ENCODE measurements at regions not wholly inside any gene's neighbourhood (a gene's known extent, or its start where the extent isn't known, plus 50 kb on each side); places are given as distances from the start of the nearest gene placed in this dataset.
"Not testable (repeated sequence)": the region's sequence is repeated elsewhere in the genome, so short reads cannot be mapped to it uniquely, and the experiment has no call there.

DNA sequence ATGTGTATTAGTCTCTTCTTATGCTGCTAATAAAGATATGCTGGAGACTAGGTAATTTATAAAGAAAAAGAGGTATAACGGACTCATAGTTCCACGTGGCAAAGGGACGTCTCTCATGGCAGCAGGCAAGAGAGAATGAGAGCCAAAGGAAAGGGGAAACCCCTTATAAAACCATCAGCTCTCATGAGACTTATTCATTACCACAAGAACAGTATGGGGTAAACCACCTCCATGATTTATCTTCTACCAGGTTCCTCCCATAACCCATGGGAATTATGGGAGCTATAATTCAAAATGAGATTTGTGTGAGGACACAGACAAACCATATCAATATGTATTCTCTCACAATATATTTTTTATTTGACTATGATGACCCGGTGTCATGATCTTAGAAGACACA lies 109.1 kb downstream of the UTRN start:
- DNase-seq (ENCODE audit: low spot score), result no peak

DNA sequence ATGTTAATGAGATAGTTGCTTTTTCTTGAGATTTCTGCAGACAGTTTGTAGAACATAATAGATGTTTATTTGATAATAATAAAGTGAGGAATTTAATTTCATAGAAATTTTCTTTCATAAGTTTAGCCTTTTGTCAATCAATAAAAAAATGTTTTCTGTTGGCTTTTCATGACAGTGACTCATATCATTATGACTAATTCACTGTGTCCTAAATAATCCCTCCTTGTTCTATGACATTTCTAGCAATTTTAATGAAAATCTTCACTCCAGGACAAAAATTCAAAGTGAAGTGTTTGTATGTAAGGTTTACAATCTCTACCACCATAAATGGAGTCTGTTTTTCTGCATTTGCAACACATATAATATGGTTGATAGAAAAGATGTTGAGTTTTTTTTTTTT lies 109.9 kb downstream of the UTRN start:
- DNase-seq (ENCODE audit: low spot score), result no peak

DNA sequence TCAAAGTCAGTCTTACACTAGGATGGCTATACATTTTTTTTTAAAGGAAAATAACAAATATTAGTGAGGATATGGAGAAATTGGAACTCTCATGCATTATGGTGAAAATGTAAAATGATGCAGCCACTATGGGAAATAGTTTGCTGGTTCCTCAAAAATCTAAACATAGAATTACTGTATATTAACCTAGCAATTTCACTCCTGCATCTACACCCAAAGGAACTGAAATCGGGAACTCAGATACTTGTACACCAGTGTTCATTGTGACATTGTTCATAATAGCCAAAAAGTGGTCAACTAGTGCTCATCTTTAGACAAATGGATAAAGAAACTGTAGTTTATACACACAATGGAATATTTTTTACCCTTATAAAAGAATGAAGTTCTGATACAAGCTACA lies 110.7 kb downstream of the UTRN start:
- DNase-seq (ENCODE audit: low spot score), result no peak

DNA sequence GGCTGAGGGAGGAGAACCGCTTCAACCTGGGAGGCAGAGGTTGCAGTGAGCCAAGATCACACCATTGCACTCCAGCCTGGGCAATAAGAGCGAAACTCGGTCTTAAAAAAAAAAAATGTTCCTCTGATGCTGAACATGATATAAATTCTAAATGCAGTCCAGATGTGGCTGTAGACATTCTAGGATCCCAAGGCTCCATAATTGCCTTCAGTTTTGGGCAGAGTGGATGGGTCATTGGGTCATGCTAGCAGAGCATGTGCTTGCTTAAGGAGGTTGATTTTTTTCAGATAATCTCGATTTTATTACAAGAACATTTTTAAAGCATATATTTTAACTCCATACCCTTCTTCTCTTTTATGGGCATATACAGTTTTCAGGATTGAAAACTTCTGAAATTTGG lies 112.0 kb downstream of the UTRN start:
- DNase-seq (ENCODE audit: low spot score), result no peak

DNA sequence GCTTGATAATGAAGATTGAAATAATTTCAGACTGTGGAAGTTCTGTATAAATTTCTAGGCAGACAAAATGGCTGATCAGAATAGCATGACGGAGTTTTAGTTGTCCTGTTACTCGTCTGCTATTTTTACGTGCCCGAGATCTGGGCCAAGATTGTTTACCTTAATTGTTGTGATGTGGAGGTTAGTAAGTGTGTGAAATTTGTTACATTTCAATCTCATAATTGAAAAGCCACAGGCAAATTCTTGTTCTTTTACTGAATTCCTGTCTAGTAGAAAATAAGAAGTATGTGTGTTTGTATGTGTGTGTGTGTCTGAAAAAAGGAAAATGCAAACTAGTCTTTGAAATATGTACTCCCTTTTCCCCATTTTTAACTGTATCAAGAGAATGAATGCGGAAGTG lies 115.2 kb downstream of the UTRN start:
- DNase-seq (ENCODE audit: low spot score), result no peak

DNA sequence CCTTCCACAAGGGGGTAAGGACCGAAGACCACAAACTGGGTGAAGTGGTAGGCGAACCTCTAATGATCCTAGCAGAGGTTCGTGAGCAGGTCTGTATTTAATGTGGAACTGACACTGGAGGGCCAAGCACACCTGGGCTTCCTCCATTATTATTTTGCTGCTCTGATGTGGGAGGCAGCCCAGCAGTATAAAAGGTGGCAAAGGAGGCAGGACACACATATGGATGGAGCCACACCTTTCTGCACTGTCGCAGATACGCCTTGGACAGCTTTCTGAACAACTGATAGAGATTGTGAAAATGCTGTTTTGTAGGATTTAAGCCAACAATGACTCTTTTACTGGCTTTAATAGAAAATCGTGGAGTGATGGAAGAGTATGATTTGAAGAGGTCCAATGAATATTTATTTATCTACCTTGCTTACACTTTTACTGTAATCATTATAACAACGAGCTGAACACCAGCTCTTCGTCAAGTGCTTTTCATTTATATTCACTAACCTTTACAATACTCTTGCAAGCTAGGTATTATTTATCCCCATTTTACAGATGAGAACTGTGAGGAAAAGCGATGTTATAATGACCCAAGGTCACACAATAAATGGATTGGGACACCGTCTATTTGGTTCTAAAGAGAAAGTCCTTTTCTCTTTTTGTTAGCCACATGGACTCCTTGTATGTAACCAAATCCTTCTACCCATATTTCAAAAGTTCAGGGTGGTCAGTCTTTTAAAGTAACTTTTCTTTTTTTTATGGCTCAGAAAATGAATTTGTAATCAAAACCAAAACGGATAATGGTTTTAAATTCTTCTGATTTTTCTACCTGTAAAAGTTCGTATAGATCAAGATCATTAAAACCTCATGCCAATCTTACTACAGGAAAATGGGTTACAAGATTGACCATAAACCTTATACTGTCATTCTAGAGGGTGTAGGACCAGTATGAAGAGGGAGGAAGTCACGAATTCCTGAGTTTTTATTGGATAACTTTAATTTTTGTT lies 116.9 kb downstream of the UTRN start:
- no peak for DNase-seq (ENCODE audit: low spot score)

DNA sequence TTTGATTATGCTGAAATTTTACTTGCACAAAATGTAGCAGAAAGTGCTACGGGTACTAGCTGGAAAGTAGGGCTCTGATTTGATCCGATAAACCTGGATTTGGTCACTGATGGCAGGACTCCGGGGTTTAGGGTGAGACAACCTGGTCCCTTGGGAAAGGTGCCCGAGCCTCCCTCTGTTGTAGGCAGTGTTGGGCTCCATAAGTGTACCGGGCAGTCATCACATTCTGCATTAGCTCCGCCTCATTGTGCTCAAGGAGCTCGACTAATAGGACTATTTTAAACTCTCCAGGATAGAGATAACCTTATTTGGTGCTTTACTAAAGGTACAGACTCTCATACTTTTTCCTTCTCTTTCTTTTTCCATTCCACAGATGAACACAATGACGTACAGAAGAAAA lies 117.6 kb downstream of the UTRN start:
- DNase-seq (ENCODE audit: low spot score), result no peak

DNA sequence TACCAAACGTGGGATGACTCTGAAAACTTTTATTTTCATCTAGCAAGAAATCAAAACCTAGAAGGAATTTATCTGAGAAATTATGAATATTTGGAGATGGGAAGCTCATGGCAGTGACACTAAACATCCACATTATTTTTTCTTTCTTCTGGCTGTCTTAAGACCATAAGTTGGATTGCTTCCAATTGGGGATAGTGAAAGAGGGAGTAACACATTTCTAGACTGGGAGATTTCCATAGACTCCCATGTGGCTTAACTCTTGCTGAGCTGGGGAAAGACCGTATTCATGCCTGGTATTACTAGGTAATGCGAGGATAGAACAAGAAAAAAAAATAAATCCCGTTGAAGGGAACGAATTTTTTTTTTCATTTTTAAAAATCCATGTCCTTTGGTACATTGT lies 120.0 kb downstream of the UTRN start:
- DNase-seq (ENCODE audit: low spot score), result peak; percentile 84

DNA sequence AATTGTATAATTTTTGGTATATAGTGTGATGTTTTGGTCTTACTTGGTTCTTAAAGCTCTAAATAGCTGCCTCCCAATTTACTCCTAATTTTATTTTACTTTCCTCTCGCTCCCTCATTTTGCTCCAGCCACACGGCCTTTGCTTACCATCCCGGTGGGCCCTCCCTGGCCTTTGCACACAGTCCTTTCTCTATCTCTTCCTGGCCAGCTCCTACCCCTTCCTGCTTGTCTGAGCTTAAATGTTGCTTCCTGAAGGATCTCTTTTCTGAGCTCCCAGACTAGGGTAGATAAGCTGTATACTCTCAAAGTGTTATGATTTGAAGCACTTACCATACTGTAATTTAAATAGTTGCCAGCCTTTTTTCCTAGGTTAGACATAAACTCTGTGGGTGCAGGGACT lies 121.7 kb downstream of the UTRN start:
- peak; percentile 38 for DNase-seq (ENCODE audit: low spot score)

DNA sequence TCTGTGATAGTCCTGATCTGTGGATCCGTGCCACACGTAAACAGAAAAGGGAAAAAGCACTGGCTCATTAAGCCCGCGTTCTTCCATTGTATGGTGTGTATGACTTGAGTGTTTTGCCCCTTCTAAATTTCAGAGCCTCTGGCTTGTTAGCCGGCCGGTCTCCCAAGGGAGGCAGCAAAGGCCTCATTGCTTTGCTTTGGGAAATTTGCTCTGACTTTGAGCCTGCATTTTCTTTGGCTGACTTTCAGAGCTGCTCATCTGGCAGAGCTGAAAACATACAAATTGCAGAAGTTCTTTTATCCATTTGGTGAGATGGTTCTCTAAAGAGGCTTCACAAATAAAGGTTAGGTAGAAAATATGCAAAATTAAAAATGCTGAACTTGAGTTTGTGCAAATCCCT lies 123.0 kb downstream of the UTRN start:
- peak; percentile 69 for DNase-seq (ENCODE audit: low spot score)

DNA sequence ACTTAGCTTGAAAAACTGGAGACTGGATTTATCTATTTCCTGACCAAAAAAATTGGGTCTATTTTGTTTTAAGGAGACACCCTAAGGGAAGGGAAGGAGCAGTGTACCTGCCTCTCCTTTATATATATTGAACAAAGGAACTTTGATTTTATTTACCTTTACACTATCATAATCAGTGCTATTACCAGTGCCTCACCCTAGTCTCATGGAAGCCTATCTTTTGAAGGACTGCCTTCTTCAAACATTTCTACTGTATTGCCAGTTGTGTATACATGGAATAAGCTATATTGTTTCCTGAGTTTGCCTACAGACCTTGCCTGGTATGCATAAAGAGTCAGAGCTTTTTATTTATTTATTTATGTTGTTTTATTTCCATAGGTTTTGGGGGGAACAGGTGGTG lies 124.9 kb downstream of the UTRN start:
- no peak for DNase-seq (ENCODE audit: low spot score)

DNA sequence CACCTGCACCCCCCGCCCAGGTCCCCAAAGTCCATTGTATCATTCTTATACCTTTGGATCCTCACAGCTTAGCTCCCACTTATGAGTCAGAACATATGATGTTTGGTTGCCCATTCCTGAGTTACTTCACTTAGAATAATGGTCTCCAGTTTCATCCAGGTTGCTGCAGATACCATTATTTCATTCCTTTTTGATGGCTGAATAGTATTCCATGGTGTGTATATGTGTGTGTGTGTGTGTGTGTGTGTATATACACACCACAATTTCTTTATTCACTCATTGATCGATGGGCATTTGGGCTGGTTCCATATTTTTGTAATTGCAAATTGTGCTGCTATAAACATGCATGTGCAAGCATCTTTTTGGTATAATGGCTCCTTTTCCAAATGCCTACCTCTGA lies 125.4 kb downstream of the UTRN start:
- DNase-seq (ENCODE audit: low spot score), result not testable (repeated sequence)

DNA sequence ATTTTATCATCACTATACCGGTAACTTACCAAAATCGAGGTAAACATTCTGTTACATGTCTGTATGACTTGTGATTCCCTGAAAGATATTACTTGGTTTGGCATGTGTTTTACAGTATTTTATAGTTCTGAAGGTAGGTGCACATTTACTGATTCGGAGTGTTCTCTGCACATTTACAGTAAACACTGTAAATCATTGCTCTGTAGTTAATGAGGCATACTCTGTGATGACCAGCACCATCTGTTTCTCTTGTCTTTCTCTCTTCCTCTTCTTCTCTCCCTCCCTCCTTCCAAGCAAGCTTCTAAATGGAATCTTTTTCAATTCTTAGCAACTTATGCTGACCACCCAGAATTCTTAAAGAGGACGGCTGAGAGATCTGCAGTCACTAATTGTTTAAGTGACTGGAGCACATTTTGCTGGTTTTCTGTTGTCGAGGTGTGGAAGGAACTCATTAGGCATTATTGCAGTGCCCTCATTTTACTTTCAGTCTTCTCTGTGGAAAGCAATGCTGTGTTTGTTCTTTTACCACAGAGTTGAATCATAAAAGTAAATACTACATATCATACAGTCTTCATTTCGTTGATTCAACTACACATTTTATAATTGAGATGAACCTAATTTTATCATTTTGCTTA lies 126.5 kb downstream of the UTRN start:
- DNase-seq (ENCODE audit: low spot score), result no peak

DNA sequence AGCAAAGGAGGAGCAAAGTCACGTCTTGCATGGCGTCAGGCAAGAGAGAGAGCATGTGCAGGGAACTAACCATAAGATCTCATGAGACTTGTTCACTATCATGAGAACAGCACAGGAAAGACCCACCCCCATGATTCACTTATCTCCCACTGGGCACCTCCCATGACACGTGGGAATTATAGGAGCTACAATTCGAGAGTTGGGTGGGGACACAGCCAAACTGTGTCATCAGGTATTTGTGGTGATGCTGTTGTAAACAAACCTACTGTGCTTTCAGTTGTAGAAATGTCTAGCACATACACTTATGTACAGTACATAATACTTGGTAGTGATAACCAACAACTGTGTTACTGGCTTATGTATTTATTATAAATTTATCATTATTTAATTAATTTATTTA lies 128.3 kb downstream of the UTRN start:
- DNase-seq (ENCODE audit: low spot score), result no peak

DNA sequence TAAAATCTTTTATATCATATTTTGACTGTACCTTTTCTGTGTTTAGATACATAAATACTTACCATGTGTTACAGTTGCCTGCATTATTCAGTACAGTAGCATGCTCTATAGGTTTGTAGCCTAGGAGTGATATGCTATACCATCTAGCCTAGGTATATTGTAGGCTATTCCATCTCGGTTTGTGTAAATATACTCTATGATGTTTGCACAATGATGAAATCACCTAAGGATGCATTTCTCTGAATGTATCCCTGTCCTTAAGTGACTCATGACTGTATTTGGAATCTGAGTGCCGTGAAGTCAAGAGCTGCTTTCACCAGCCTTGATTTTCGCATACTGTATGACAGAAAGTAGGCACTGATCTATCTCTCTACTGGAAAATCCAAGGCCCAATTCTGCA lies 129.9 kb downstream of the UTRN start:
- DNase-seq (ENCODE audit: low spot score), result no peak

DNA sequence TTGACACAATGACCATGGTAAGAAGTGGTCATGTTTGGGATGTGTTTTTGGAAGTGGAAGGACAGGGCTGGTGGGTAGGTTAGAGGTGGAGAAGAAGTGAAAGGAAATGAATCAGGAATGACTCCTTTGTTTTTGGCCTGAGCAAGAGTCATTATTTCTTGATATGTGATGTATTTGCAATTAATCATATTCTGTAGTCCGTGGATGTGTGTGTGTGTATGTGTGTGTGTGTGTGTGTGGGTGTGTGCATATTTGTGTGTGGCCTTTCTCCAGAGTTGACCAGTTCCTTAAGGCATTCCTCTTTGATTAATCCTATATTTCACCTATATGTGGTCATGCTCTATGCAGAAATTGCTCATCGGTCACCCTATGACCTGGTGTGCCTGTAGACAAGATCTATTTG lies 130.7 kb downstream of the UTRN start:
- no peak for DNase-seq (ENCODE audit: low spot score)

DNA sequence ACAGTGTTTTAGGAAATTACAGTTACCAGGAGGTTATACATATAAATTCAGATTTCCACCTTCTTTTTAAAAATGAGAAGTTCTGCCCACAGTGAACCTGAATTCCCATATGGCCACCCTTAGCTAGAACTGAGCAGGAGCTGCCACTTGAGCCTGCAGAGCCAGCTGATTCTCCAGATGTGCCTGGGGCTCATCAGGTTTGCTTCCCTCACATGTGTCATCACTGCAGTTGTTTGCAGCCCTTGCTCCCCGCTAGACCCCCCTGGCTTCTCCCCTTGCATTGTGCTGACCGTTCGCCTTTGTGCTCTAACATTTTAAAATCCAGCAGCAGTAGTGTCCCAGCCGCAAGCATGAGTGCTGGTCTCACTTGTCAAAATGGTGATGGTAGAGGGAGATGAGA lies 131.1 kb downstream of the UTRN start:
- no peak for DNase-seq (ENCODE audit: low spot score)

DNA sequence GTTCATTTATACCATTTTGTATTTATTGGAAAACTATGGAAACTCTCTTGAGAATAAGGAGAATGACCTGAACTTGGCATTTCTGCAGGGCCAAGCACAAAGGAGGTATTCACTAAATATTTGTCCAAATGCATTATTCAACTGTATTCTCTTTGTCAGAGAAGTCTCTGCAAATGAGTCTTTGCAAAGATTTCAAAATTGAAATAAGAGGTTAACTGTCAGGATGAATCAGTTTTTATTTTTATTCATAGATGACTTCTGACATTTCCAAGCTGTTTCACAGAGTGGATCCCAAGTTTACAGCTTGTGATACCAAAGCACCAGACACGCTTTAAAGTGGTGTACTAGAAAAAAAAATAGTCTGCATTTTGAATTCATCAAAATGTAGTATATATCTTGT lies 131.6 kb downstream of the UTRN start:
- no peak for DNase-seq (ENCODE audit: low spot score)

DNA sequence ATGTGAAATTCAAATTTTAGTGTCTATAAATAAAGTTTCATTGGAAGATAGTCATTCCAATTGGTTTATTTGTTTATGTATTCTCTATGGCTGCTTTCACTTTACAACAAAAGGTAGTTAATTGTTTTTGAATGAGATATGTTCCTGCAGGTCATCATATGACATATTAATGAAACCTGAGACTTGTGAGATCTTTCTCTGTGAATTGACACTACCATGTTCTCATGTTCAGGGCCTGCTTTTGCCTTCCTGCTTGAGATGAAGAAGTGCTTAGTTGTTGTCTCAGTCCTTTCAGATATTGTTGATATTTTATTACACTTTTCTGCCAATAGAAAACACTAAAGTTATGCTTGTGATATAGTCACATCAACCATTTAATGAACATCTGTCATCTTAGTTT lies 132.5 kb downstream of the UTRN start:
- DNase-seq (ENCODE audit: low spot score), result no peak

DNA sequence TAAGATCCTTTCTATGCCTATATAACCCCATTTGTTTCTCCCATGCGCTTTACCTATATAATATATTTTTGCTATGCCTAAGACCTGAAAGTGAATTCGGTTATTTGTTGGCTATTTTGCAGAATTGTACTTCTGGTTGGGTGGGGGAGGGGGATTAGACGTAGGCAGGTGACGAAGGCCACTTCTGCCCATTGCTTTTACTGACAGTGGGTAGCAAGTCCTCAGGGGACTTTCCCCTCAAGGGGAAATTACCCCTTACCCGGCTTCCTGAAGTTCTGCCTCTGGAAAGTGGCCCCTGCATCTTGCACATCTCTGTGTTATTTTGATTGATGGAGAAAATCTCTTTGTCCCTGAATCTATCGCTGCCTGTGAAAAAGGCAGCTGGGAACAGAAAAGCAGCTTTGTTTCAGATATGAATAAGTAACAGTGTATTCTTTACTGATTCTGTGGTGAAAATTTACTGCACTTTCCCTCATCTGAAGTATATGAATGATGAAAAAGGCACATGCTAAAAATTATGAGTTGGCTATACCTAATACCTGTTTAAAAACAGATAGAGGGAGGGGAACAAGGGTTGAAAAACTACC lies 133.9 kb downstream of the UTRN start:
- no peak for DNase-seq (ENCODE audit: low spot score)

DNA sequence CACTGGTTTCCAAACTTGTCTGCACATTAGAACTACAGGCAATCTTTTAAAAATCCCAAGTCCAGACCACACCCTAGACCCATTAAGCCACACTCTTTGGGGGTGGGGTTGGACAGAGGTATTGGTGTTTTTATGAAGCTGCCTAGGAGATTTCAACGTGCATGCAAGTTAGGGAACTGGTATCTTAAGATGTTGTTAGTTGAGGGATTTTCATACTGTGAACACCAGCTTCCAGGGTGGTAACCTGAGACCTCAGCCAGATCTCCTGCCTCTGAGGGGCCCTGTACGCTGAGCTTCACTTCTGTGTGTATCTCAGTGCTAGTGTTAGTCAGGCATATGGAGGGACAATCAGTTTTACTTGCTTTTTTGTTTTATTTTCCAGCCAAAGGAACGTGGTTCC lies 138.0 kb downstream of the UTRN start:
- peak; percentile 29 for DNase-seq (ENCODE audit: low spot score)

DNA sequence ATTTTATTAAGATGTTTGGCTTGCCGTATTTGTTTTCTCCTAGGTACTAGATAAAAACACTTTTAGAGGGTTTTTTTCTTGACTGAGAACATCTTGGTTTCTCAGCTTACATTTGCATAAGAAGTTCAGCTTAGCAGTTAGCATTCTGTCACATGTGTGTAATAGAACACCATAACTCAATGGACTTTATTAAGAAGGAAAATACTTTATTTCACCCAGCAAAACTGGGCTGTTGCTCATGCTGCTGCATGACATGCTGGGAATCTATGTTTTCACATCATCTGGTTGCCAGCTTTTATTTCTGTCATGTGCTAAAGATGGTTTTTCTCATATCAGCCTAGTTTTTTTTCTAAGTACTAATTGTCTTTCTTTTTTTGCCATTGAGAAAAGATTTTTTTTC lies 144.6 kb downstream of the UTRN start:
- DNase-seq (ENCODE audit: low spot score), result no peak

DNA sequence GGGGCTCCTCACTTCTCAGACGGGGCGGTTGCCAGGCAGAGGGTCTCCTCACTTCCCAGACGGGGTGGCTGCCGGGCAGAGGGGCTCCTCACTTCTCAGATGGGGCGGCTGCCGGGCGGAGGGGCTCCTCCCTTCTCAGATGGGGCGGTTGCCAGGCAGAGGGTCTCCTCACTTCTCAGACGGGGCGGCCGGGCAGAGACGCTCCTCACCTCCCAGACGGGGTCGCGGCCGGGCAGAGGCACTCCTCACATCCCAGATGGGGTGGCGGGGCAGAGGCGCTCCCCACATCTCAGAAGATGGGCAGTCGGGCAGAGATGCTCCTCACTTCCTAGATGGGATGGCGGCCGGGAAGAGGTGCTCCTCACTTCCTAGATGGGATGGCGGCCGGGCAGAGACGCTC lies 148.3 kb downstream of the UTRN start:
- not testable (repeated sequence) for DNase-seq (ENCODE audit: low spot score)
